PFSK-1 (cell line): ENCODE measurements at regions not wholly inside any gene's neighbourhood (a gene's known extent, or its start where the extent isn't known, plus 50 kb on each side); places are given as distances from the start of the nearest gene placed in this dataset.

ENCODE experiments used
- FOXP2 ChIP-seq: optimal IDR thresholded peaks from 2 replicates; pipeline ENCODE3; 2011; ENCODE audit warnings: borderline replicate concordance, control low read depth, inconsistent platforms; ENCODE audit not compliant: insufficient read depth; ENCODE audit errors: extremely low read length, extremely low read depth
- TF ChIP-seq, protein P1 (sequence below), 2 experiments: IDR thresholded peaks; 2 replicates each; pipeline versions ENCODE4 v1.6.1 to v1.8.0; 2011 to 2012; ENCODE audit warnings: low read depth in 2 of 2, low read length in 2 of 2, control low read depth in 1 of 2, inconsistent platforms in 1 of 2, mild to moderate bottlenecking in 1 of 2, moderate library complexity in 1 of 2; ENCODE audit not compliant: insufficient read depth in 1 of 2

DNA sequence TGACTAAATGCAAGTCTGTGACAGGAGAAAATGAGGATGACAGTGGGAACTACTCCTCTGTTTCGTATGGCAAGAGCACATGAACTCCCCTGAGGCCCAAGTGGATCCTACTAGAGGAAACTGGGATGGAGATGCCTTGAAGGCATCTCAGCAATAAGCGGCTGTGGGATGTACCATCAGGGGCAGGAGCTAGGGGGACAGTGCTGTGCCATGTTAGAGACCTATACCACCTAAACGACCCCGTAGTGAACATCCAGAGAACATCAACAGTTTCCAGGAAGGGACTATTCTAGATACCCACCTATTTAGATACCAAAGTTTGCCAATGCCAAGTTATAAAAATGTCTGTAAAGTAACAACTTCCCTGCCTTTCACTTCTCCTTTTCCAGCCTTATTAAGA lies 860.8 kb upstream of the ACVR2A start:
- TF ChIP-seq FOXP2: no peak
- TF ChIP-seq, protein P1, sequence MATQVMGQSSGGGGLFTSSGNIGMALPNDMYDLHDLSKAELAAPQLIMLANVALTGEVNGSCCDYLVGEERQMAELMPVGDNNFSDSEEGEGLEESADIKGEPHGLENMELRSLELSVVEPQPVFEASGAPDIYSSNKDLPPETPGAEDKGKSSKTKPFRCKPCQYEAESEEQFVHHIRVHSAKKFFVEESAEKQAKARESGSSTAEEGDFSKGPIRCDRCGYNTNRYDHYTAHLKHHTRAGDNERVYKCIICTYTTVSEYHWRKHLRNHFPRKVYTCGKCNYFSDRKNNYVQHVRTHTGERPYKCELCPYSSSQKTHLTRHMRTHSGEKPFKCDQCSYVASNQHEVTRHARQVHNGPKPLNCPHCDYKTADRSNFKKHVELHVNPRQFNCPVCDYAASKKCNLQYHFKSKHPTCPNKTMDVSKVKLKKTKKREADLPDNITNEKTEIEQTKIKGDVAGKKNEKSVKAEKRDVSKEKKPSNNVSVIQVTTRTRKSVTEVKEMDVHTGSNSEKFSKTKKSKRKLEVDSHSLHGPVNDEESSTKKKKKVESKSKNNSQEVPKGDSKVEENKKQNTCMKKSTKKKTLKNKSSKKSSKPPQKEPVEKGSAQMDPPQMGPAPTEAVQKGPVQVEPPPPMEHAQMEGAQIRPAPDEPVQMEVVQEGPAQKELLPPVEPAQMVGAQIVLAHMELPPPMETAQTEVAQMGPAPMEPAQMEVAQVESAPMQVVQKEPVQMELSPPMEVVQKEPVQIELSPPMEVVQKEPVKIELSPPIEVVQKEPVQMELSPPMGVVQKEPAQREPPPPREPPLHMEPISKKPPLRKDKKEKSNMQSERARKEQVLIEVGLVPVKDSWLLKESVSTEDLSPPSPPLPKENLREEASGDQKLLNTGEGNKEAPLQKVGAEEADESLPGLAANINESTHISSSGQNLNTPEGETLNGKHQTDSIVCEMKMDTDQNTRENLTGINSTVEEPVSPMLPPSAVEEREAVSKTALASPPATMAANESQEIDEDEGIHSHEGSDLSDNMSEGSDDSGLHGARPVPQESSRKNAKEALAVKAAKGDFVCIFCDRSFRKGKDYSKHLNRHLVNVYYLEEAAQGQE (IDR thresholded peaks at IDR 0.05; ENCODE audit: insufficient read depth in 1 of 2, low read depth in 2 of 2, low read length in 2 of 2): no peak
